NCI-H82 treated with DMSO at 0.1 percent for 48 hours (cell line): ENCODE measurements at regions not wholly inside any gene's neighbourhood (a gene's known extent, or its start where the extent isn't known, plus 50 kb on each side); places are given as distances from the start of the nearest gene placed in this dataset.

Experiments
- DNase-seq: peaks from one replicate; lab custom pipeline; 2025; ENCODE audit not compliant: unreplicated experiment; lab: John Stamatoyannopoulos, UW

GRCh38 chr15:37847776-37848175, 86.7 kb upstream of the TMCO5A start:
- DNase-seq = no peak

- no peak for DNase-seq
Measured at GRCh38 chr15:37856109-37856508, 78.3 kb upstream of the TMCO5A start.

GRCh38 chr15:37860896-37861295, 73.5 kb upstream of the TMCO5A start:
- DNase-seq = no peak

- DNase-seq = no peak
Measured at GRCh38 chr15:37865687-37866086, 68.8 kb upstream of the TMCO5A start.

- DNase-seq = no peak
Measured at GRCh38 chr15:37870711-37871110, 63.7 kb upstream of the TMCO5A start.

GRCh38 chr15:37872661-37873060, 61.8 kb upstream of the TMCO5A start:
- DNase-seq = no peak

- no peak for DNase-seq
Measured at GRCh38 chr15:37873336-37873735, 61.1 kb upstream of the TMCO5A start.

GRCh38 chr15:37876900-37877299, 57.5 kb upstream of the TMCO5A start:
- DNase-seq = no peak

GRCh38 chr15:37877851-37878741, 56.3 kb upstream of the TMCO5A start:
- DNase-seq = no peak

- DNase-seq = peak; percentile 72
Measured at GRCh38 chr15:37880009-37880834, 54.2 kb upstream of the TMCO5A start.

GRCh38 chr15:37880835-37881153, 53.6 kb upstream of the TMCO5A start:
- no peak for DNase-seq

- DNase-seq = no peak
Measured at GRCh38 chr15:37881237-37882013, 53.0 kb upstream of the TMCO5A start.

- DNase-seq = no peak
Measured at GRCh38 chr15:37882640-37883039, 51.8 kb upstream of the TMCO5A start.
